M059J (cell line): ENCODE measurements at regions not wholly inside any gene's neighbourhood (a gene's known extent, or its start where the extent isn't known, plus 50 kb on each side); places are given as distances from the start of the nearest gene placed in this dataset.

Experiments
- DNase-seq: peaks from one replicate; pipeline ENCODE4 v3.0.0-alpha.2; 2012; ENCODE audit warnings: low read depth

DNA sequence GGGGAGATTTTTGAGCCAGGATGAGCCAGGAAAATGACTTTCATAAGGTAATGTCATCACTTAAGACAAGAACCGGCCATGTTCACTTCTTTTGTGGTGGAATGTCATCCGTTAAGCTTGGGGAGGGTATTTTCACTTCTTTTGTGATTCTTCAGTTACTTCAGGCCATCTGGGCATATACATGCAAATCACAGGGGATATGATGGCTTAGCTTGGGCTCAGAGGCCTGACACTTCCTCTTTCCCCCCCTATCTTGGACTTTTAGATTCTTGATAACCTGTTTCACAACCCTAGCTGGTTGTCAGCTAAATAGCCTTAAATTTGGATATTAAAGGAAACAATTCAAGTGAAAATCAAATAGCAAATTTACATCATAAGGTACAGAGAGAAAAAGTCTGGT is 986.0 kb downstream of the NLGN4Y start:
- DNase-seq = no peak

GRCh38 chrY:15510984-15511650 is 986.8 kb downstream of the NLGN4Y start:
- no peak for DNase-seq

- DNase-seq = no peak
These were observed 1010.8 kb downstream of the NLGN4Y start for GRCh38 chrY:15535131-15535530.

DNA sequence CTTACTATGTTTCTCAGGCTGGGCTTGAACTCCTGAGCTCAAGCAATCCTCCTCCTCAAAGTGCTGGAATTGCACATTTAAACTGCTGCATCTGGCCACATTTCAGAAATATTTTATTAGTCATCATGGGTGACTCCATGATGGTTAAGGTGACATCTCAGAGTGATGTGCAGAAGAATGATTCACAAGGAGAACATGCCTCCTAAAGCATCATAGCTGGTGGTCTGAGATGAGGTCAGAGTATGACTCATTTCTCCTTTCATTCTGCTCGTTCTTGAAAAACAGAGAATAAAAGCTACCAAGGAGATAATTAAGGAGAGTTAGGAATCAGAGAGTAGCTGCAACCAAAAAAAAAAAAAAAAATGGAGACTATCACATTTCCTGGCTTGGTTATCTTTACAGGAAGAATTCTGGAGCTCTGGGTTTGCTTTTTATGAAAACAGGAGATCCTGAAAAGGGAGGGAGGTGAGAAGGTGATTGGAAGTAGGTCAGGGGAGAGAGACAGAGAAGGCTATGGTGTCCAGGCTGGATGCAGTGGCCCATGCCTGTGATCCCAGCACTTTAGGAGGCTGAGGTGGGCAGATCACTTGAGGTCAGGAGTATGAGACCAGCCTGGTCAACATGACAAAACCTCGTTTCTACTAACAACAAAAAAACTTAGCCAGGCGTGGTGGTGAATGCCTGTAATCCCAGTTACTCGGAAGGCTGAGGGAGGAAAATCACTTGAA is 1011.6 kb downstream of the NLGN4Y start:
- DNase-seq = peak; percentile 37

DNA sequence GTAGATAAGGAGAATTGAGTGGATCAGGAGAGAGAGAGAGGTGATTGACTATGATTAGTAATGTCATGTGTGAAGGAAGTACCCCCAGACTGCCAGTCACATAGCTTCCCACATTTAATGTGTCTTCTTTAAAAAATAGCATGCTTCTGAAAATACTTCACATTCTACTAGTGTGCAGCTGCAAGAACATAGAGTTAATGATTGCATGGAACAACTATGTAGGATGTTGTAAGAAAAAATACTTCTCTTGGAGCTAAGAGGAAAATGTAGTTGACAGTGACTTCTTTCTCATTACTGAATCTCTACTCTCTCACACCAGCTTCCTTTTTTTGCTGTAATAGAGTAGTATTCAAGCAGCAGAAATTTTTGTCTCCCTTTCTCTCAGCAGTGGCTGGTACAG is 1016.2 kb downstream of the NLGN4Y start:
- DNase-seq = no peak

- DNase-seq = no peak
These were observed 1021.9 kb downstream of the NLGN4Y start for GRCh38 chrY:15546177-15546754.

GRCh38 chrY:15552074-15552473 is 1027.7 kb downstream of the NLGN4Y start:
- no peak for DNase-seq

- no peak for DNase-seq
These were observed 1030.7 kb downstream of the NLGN4Y start for GRCh38 chrY:15554991-15555390.

DNA sequence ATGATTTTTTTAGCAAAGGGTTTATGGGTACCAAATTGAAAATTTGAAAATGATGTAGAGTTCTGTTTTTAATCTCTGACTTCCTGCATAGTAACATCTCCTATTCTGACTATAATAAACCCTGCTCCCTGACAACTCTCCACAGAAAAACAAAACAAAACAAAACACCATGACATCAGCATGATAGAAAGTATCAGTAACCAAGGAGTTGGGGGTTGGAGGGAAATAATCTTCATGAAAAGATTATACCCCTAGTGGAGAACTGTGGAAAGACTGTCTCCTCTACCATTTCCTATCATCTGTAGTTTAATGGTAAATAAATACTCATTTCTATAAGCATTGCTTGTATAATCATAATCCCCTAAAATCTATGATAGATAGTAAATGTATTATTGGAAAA is 1034.8 kb downstream of the NLGN4Y start:
- DNase-seq = no peak

DNA sequence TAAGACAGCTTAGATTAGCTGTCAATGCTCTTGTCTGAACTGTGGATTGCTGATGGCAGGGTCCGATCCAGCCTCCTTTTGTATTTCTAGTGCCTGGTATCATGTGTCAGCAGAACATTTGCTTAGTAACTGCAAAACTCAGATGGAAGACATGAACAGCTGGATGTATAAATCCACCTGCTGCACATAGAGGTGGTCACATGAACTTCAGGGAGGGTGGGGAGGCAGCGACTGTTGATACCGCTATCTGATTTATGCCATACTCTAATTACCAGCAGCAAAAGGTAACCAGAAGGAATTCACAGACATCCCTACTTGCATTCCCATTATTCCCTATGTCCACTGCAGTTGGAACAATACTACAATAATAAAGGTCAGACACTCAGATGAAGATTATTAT is 1036.5 kb downstream of the NLGN4Y start:
- DNase-seq = no peak

GRCh38 chrY:15561501-15562289 is 1037.4 kb downstream of the NLGN4Y start:
- DNase-seq = no peak

DNA sequence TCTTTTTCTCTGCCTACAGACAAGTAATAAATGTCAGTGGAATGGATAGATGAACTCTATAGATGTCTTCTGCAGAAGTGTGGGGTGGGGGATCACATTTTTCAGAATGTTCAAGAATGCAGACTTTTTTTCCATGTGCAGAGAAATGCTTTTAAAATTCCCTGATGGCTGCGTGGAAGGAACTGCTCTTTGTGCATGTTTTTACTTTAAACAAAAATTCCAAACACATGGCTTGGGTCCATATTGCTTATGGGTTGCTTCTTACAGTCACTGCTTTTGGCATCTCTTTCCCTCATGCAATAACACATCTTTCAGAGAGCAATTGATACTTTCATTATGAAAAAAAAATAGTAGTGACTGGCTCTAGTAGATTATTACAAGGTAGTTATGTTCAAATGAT is 1053.6 kb downstream of the NLGN4Y start:
- DNase-seq = no peak

GRCh38 chrY:15578761-15579160 is 1054.4 kb downstream of the NLGN4Y start:
- no peak for DNase-seq

- no peak for DNase-seq
These were observed 1054.9 kb downstream of the NLGN4Y start for GRCh38 chrY:15579245-15579644.

GRCh38 chrY:15583111-15583510 is 1058.8 kb downstream of the NLGN4Y start:
- no peak for DNase-seq

- DNase-seq = no peak
These were observed 1068.6 kb downstream of the NLGN4Y start for GRCh38 chrY:15592957-15593356.

DNA sequence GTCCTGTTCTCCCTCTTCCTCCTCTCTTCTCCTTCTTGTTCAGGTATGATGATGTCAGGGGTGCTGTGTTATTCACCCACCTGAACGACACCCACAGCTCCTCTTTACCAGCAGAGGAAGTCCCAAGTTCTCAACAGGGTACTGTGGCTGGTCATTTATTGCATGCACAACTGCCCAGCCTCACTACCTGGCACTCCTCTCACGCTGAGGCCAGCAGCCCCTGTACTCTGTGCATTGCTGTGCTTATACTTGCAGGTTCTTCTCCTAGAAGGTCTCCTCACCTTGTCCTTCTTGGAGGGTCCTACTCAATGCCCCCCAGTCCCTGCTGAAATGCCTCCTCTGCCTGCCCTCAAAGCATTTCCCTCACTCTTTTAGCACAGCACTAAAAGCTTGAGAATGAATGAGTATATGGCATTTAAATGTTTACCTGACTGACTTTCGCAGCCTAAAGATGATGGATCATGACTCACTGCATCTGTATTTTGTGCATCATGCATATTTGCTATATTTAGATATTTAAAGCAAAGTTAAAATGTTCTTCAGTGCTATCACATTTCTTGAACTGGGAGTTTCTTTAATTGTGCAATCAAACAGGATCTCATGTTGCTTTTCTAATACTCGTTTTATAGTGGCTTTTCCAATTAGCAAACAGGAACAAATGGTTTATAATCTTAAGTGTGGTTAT is 1069.3 kb downstream of the NLGN4Y start:
- DNase-seq = no peak

- DNase-seq = no peak
These were observed 1069.8 kb downstream of the NLGN4Y start for GRCh38 chrY:15594179-15594578.

DNA sequence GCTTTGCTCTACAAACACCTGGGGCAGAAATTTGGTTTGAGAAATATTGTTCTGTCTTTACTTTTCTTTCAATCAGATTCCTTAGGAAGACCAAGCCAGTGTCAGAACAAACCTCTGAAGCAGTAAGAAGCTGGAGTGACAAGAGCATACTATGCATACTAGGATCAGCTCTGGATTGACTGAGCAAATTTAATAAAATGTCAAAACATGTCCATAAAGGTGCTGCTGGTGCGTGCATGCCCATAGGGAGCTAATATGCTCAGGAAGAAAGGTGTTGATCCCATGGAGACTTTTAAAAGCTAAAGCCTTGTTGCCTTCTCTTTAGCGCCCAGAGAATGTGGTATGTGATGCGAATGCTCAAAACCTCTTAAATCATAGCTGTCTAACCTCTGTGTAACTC is 1076.2 kb downstream of the NLGN4Y start:
- no peak for DNase-seq

- DNase-seq = no peak
These were observed 1100.0 kb downstream of the NLGN4Y start for GRCh38 chrY:15624370-15624769.

DNA sequence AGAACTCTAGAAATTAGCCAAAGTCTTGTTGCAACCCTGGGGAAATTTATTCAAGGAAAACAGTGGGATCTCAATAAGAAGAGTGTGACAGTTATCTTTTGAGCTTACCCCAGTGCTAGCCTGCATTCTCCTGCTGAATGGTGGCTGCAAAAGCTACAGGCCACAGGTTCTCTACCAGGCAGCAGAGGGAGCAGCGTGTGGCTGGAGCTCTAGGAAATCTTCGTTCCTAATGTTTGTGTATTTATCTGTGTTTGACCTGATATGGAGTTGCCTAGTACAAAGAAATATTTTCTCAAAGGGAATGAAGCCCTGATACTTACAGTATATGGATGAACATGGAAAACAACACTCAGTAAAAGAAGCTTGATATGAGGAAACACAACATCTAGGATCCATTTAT is 1100.6 kb downstream of the NLGN4Y start:
- DNase-seq = no peak

DNA sequence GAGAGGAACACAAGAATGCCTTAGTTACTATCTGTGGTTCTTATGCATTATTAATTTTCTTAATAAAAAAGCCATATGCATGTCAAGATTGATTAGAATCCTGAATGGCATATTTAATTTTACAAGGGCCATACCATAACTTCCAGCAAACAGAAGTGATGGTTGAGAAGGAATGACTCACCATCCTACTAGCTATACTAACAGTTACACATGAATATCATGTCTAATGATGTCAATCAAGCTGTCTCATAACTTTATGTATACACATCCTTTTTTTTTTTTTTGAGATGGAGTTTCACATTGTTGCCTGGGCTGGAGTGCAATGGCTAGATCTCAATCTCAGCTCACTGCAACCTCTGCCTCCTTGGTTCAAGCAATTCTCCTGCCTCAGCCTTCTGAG is 1123.9 kb downstream of the NLGN4Y start:
- no peak for DNase-seq
